ENCODE measurements at regions not wholly inside any gene's neighbourhood (a gene's known extent, or its start where the extent isn't known, plus 50 kb on each side); places are given as distances from the start of the nearest gene placed in this dataset.

- TF ChIP-seq NFRKB (IDR thresholded peaks at IDR 0.05): no peak
- no peak for TF ChIP-seq SP1 (IDR thresholded peaks at IDR 0.05)
- TF ChIP-seq SUZ12 (IDR thresholded peaks at IDR 0.05): no peak
- no peak for TF ChIP-seq TARDBP (IDR thresholded peaks at IDR 0.05)
- no peak for TF ChIP-seq FOXA1 (IDR thresholded peaks at IDR 0.05)
- TF ChIP-seq L3MBTL2 (conservative IDR thresholded peaks at IDR 0.05): no peak
- TF ChIP-seq HDGF (IDR thresholded peaks at IDR 0.05; ENCODE audit: borderline replicate concordance): no peak
- no peak for TF ChIP-seq BHLHE40 (IDR thresholded peaks at IDR 0.05; ENCODE audit: borderline replicate concordance)
- TF ChIP-seq LEF1 (IDR thresholded peaks at IDR 0.05; ENCODE audit: borderline replicate concordance): no peak
- no peak for TF ChIP-seq ARNT (IDR thresholded peaks at IDR 0.05)
- no peak for TF ChIP-seq FOXK2 (IDR thresholded peaks at IDR 0.05)
- TF ChIP-seq ZNF384 (IDR thresholded peaks at IDR 0.05): no peak
- TF ChIP-seq ELF4 (IDR thresholded peaks at IDR 0.05): no peak
Measured at GRCh38 chr11:11089805-11090204, 232.0 kb upstream of the ZBED5 start.
